Neural progenitor cell (in vitro differentiated cells): ENCODE measurements at regions not wholly inside any gene's neighbourhood (a gene's known extent, or its start where the extent isn't known, plus 50 kb on each side); places are given as distances from the start of the nearest gene placed in this dataset.

Experiments used
- CTCF ChIP-seq: fragments of 200-600 bp; sonication (generic); IDR thresholded peaks from 2 replicates; pipeline ENCODE4 v1.5.1; 2017; ENCODE audit warnings: antibody characterized with exemption, mild to moderate bottlenecking
- EZH2 ChIP-seq: fragments of 200-600 bp; sonication (generic); IDR thresholded peaks from 2 replicates; pipeline ENCODE4 v1.6.1; 2017; ENCODE audit warnings: antibody characterized with exemption, mild to moderate bottlenecking, moderate library complexity

DNA sequence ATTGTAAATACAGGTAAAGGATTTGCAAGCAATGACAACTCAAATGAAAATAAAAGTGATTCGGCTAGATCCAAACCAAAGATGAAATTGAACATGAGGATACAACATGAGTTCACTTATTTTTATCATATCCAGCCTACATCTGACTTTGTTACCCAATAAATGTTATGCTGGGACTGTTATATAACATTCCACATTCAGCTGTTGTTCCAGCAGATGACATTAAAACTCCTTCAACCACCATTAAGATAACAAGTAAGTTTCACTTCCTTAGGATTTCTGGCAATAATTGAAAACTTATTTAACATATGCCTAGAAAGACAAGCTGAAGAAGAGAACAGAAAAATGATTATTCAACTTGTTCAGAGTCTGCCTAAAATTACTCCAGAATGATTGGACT, 729.4 kb downstream of the CDH11 start:
- TF ChIP-seq CTCF, result no peak
- TF ChIP-seq EZH2, result no peak
